Skin of body (tissue), 1 donor: ENCODE measurements at regions not wholly inside any gene's neighbourhood (a gene's known extent, or its start where the extent isn't known, plus 50 kb on each side); places are given as distances from the start of the nearest gene placed in this dataset.

Experiments
- DNase-seq: peaks from one replicate; lab custom pipeline; 2025; lab: John Stamatoyannopoulos, UW

DNA sequence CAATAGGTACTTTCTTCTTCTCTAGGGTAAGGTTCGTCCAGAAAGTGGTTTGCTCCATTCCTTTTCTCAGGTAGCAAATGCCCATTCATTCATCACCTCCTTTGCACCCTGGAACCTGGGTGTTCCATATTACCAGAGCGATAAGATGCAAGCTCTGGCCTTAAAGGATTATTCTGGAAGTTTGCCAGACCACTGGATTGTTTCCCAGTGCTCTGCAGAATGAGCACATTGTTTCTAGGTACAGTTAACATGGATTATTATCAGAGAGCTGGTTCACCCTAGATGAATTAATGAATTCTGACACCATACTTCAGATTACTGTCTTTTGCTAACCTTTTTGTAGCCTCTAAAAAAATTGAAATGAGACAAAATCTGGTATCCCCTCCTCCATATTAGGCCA lies 170.9 kb upstream of the BMP4 start:
- DNase-seq: no peak

GRCh38 chr14:54129850-54130640 lies 173.4 kb upstream of the BMP4 start:
- DNase-seq: no peak

DNA sequence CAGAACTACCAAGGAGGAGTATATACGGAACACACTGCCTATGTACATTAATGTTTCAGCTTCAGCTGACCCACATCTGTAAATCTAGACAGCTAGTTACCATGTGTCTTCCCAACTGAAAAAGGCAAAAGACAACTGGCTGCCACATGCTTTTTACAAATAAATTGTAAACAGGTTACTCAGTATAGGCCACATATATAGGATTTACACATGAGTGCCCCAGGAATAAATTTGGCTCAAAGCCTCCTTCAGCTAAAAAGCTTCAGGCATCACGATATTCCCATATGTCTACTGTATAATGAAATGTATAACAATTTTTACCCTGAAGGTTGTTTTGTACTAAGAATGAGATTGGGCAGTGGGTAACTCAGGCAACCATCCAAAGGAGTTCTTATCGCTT lies 175.9 kb upstream of the BMP4 start:
- peak; percentile 64 for DNase-seq

GRCh38 chr14:54133896-54134295 lies 177.3 kb upstream of the BMP4 start:
- DNase-seq: no peak

DNA sequence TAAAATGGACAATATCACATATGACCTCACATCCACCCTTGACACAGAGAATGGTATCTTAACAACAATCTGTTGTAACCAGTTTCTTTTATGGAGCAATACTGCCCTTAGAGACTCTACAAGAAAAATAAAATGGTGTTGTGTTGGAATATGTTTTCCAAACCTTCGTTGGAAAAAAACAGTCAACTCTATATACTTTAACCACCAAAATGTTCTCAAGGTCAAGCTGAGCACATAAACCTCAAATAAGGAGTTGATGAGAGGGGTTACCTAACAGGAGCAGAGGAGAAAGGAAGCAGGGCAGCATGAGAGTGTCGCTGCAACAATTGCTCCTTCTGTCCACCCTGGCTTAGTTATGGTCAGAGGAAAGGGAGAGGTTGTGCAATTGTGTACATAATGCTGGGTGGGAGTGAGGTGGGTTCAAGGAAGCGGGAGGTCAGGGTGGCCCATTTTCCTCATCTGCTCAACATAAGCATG lies 179.2 kb upstream of the BMP4 start:
- no peak for DNase-seq

DNA sequence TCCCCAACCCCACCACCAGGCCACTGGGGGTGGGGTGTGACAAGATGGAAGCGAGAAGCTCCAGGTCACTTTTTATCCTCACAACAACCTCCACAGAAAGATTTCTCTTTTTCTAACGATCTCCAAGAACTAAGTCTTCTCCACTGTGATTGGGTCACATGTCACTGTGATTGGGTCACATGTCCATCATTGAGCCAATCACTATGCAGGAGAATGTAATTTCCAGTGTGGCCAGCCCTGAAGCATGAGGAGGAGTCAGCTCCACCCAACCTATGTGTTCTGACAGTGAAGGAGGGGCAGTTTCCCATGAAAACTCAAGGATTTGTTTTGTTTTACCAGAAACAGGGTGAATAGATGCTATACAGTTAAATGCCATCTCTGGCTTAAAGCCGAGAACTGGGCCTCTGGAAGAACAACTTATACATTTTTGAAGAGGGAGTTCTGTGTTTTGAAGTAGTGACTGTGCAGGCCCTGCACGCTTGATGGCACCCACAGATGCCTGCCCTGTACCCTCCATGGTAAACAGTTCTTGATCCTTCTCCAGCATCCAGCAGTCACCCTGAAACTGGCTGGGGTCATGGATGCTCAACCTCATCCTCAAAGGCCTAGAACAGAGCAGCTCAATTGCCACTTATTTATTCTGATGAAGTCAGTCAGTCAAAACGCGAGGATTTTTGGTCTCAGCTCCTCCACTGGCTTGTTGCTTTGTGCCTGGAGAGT lies 180.4 kb upstream of the BMP4 start:
- DNase-seq: no peak

DNA sequence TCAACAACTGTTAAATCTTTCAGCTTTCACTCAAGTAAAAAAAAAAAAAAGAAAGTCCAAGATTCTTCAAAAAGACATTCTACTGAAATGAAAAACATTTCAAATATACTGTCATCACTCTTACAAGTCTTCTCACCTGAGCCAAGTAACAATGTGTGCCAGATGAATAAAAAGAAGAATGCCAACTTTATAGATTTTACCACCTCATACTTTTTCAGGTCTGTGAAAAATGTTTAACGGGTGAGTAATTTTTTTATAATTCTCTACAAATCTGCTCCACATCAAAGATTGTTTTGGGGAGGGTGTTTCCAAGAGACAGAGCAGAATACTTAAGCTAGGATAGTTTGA lies 181.0 kb upstream of the BMP4 start:
- no peak for DNase-seq

- DNase-seq: no peak
Observed at GRCh38 chr14:54138024-54138353, 181.4 kb upstream of the BMP4 start.

DNA sequence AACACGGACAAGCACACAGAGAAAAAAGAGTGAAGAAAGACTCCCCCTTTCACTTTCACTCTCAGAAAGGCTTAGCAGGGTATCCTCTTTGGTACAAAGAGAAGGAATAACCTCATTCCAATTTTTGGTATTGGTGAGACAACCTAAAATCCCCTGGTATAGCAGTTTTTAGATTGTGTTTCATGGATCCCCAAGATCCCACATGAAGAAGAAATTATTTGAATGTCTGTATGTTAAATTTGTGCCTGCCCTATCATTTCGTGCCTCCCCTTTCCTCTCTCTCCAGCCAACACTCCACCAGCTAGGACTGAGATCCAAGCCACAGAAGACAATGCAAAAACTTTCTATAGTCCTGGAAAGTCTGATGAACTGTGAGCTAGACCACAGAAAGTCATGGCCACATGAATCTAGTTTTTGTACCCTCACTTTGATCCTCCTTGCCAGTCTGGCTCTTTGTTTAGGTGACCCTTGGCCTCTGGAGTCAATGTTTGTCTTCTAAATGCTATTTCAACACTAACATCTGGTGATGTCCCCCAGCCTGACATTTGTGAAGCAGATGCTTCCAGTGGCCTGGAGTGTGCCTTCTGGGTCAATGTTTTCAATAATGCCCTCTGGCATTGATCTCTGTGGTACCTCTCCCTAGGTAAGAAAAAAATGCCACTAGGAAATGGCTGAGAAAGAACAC lies 181.9 kb upstream of the BMP4 start:
- no peak for DNase-seq

GRCh38 chr14:54140551-54140950 lies 183.9 kb upstream of the BMP4 start:
- no peak for DNase-seq

DNA sequence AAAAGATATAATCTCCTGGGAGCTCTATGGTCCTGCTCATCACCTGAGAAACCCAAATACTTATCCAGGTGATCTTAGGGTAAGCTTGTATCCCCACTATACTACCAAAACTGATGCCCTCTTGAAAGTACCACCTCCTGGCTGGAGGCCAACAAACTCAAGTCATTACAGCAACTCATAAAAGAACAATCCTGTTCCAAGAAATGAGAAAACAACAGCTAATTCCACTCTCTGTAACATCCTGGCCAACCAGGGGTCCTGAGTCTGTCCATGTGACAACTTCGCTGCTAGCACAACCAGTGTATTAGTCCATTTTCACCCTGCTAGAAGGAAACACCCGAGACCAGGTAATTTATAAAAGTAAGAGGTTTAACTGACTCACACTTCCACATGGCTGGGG lies 190.0 kb upstream of the BMP4 start:
- DNase-seq: no peak

DNA sequence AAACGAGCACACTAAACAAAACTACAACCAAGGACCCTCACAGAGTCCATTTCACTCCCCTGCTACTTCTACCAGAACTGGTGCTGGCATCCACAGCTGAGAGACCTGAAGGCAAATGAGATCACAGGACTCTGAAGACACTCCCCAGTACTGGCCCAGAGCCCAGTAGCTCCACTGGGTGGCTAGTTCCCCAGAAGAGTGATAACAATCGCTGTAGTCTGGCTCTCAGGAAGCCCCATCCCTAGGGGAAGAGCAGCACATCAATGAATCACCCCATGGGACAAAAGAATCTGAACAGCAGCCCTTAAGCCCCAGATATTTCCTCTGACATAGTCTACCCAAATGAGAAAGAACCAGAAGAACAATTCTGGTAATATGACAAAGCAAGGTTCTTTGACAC lies 190.7 kb upstream of the BMP4 start:
- DNase-seq: no peak

- DNase-seq: no peak
Observed at GRCh38 chr14:54147758-54148157, 191.1 kb upstream of the BMP4 start.

DNA sequence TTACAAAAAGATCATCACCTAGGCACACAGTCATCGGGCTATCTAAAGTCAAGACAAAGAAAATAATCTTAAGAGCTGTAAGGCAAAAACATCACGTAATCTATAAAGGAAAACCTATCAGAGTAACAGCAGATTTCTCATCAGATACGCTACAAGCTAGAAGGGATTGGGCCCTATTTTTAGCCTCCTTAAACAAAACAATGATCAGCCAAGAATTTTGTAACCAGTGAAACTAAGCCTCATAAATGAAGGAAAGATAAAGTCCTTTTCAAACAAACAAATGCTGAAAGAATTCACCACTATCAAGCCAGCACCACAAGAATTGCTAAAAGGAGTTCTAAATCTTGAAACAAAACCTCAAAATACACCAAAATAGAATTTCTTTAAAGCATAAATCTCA lies 191.6 kb upstream of the BMP4 start:
- DNase-seq: no peak

- DNase-seq: no peak
Observed at GRCh38 chr14:54152351-54152750, 195.7 kb upstream of the BMP4 start.

- DNase-seq: no peak
Observed at GRCh38 chr14:54166049-54166950, 209.7 kb upstream of the BMP4 start.

DNA sequence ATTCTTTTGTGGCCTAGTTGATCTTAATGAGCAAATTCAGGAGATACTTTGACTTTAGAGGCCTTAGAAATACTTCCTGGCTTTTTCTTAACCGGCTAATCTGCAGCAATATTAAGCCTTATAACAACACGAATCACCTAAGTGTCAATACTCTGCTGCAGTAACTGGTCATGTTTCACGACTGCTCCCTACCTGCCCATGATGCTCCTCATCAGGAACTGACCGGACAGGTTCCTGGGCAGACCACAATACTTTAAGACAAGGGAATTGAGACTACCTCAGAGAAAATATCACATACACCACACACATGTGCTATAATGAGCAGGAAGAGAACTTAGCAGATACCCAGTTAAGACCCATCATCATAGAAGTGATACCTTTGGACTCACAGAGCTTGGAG lies 211.9 kb upstream of the BMP4 start:
- DNase-seq: no peak

DNA sequence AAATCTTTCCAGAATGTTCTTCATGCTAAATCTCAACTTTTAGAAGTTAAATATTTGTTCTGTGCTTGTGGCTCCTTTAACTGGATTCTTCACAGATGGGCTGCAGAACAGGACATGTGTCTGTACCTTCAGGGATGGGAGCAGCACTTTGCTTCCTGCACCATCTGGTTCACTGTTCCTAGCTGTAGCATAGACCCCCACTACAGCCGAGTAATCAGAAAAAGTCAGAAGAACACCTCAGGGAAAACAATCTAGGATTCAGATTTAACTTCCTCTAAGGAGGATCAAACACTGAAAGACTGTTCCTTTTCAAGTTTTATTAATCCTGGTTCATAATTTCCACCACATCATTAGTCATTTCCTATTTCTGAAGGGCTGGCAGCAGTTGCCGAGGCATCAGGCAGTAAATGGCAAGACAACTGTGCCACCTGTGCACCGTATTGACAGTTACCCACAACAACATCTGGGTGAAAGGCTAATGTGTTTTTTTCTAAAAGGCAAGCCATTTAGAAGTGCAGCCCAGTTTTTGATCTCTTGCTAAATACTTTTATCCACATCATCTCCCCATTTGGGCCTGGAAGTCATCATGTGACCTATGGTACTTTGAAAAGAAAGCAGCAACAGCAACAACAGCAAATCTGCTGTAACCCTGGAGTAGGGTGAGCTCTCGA lies 212.8 kb upstream of the BMP4 start:
- no peak for DNase-seq

DNA sequence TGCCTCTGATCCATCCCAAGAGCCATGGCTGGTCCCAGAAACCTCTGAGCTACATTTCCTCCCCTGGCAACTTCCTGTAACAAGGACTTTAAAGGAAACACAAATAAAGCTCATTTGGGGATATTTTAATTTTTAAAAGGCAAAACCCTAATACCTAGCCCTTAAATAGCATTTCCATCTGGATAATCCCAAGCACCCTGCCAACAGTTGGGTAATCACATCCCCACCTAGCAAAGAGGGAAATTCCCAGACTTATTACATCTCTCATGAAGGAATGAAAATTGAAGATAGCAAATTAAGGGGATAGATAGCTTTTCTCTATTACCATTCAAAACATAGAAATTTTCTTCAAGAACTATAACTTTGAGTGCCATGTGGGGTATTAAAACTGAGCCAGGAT lies 213.7 kb upstream of the BMP4 start:
- no peak for DNase-seq

DNA sequence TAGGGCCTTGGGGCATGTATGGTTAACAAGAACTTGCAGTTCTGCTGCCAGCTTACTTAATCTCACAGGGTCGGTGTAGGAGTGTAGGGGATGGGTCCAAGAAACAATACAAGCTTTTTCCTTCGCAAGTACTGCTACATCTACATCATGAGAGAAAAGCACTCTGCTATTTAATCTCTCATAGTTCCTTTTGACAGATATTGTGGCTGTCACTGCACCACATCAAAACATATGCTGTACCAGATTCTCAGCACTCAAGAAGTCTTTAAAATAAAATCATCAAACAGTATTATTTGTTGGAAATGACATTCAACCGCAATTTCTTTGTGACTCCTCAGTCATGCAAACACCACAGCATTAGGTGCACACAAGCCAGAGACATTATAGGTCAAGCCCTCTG lies 215.5 kb upstream of the BMP4 start:
- DNase-seq: no peak

- no peak for DNase-seq
Observed at GRCh38 chr14:54172562-54172961, 215.9 kb upstream of the BMP4 start.
